PFSK-1 (cell line): ENCODE measurements at regions not wholly inside any gene's neighbourhood (a gene's known extent, or its start where the extent isn't known, plus 50 kb on each side); places are given as distances from the start of the nearest gene placed in this dataset.

Source experiments
- FOXP2 ChIP-seq: optimal IDR thresholded peaks from 2 replicates; pipeline ENCODE3; 2011; ENCODE audit warnings: borderline replicate concordance, control low read depth, inconsistent platforms; ENCODE audit not compliant: insufficient read depth; ENCODE audit errors: extremely low read length, extremely low read depth
- POLR2AphosphoS5 ChIP-seq: IDR thresholded peaks from 2 replicates; pipeline ENCODE4 v1.6.1; 2012; ENCODE audit warnings: low read depth, mild to moderate bottlenecking, control low read depth, low read length, moderate library complexity
- REST ChIP-seq, 2 experiments: IDR thresholded peaks; 2 replicates each; pipeline versions ENCODE4 v1.6.1 to v1.8.0; 2011 to 2012; ENCODE audit warnings: low read depth in 2 of 2, low read length in 2 of 2, control low read depth in 1 of 2, inconsistent platforms in 1 of 2, mild to moderate bottlenecking in 1 of 2, moderate library complexity in 1 of 2; ENCODE audit not compliant: insufficient read depth in 1 of 2
- SIN3A ChIP-seq: IDR thresholded peaks from 2 replicates; pipeline ENCODE4 v1.6.1; 2012; ENCODE audit warnings: mild to moderate bottlenecking, low read length, moderate library complexity, borderline replicate concordance; ENCODE audit not compliant: insufficient read depth
- TAF1 ChIP-seq: IDR thresholded peaks from 2 replicates; pipeline ENCODE4 v1.6.1; 2012; ENCODE audit warnings: low read length, control low read depth, borderline replicate concordance; ENCODE audit not compliant: insufficient read depth

- TF ChIP-seq SIN3A: no peak
- TF ChIP-seq REST (IDR thresholded peaks at IDR 0.05; ENCODE audit: insufficient read depth in 1 of 2, low read depth in 2 of 2, low read length in 2 of 2): no peak
- TF ChIP-seq TAF1: no peak
- no peak for TF ChIP-seq POLR2AphosphoS5
- no peak for TF ChIP-seq FOXP2
Observed at GRCh38 chr3:144107923-144108322, 136.3 kb downstream of the DIPK2A start.

GRCh38 chr3:144109944-144110343 is 138.3 kb downstream of the DIPK2A start:
- no peak for TF ChIP-seq TAF1
- TF ChIP-seq REST (IDR thresholded peaks at IDR 0.05; ENCODE audit: insufficient read depth in 1 of 2, low read depth in 2 of 2, low read length in 2 of 2): no peak
- no peak for TF ChIP-seq FOXP2
- no peak for TF ChIP-seq SIN3A
- TF ChIP-seq POLR2AphosphoS5: no peak

GRCh38 chr3:144112036-144112435 is 140.4 kb downstream of the DIPK2A start:
- no peak for TF ChIP-seq TAF1
- TF ChIP-seq POLR2AphosphoS5: no peak
- TF ChIP-seq REST (IDR thresholded peaks at IDR 0.05; ENCODE audit: insufficient read depth in 1 of 2, low read depth in 2 of 2, low read length in 2 of 2): no peak
- TF ChIP-seq FOXP2: no peak
- no peak for TF ChIP-seq SIN3A

- no peak for TF ChIP-seq TAF1
- no peak for TF ChIP-seq FOXP2
- no peak for TF ChIP-seq REST (IDR thresholded peaks at IDR 0.05; ENCODE audit: insufficient read depth in 1 of 2, low read depth in 2 of 2, low read length in 2 of 2)
- TF ChIP-seq SIN3A: no peak
- TF ChIP-seq POLR2AphosphoS5: no peak
Observed at GRCh38 chr3:144112437-144112836, 140.8 kb downstream of the DIPK2A start.

- TF ChIP-seq FOXP2 (no peak), POLR2AphosphoS5 (no peak), REST (IDR thresholded peaks at IDR 0.05; ENCODE audit: insufficient read depth in 1 of 2, low read depth in 2 of 2, low read length in 2 of 2) (no peak), TAF1 (no peak)
Observed at GRCh38 chr3:144114767-144115166, 143.1 kb downstream of the DIPK2A start.
